B cell (primary cell): ENCODE measurements at regions not wholly inside any gene's neighbourhood (a gene's known extent, or its start where the extent isn't known, plus 50 kb on each side); places are given as distances from the start of the nearest gene placed in this dataset.

ENCODE experiments used
- ATAC-seq: fragments of 200-7000 bp; cut with Tn5 transposase; one replicate; pipeline ENCODE4 v1.10.0; 2021; ENCODE audit warnings: low read depth, mild to moderate bottlenecking, moderate number of reproducible peaks, moderate library complexity
- CTCF ChIA-PET: fragments of 350-600 bp; sonication (Branson Sonifier 250); formaldehyde crosslinking; loops from one replicate; lab custom pipeline; 2021; ENCODE audit warnings: antibody characterized with exemption, inconsistent platforms; lab: Charles Lee
- POLR2A ChIA-PET: fragments of 350-600 bp; sonication (Branson Sonifier 250); formaldehyde crosslinking; loops from one replicate; lab custom pipeline; 2021; ENCODE audit warnings: antibody characterized with exemption; lab: Charles Lee
- DNase-seq: peaks from one replicate; pipeline ENCODE4 v3.0.0; 2013
- H2AFZ ChIP-seq: 2 replicates; pipeline ENCODE4 v1.6.1; 2012; ENCODE audit warnings: mild to moderate bottlenecking, low read depth, low read length; ENCODE audit not compliant: insufficient read depth, poor library complexity, severe bottlenecking
- H3K27ac ChIP-seq, 2 donors: 1 replicate in 1 of 2; 2 replicates in 1 of 2; pipeline ENCODE4 v1.5.1; 2012 to 2013; ENCODE audit warnings: low read length in 2 of 2, mild to moderate bottlenecking in 2 of 2, moderate library complexity in 1 of 2
- H3K27me3 ChIP-seq, 4 experiments: fragments of 200-600 bp in 1 of 4; sonication (generic) in 1 of 4; replicated peaks in 1 of 4; 1 replicate in 2 of 4; 2 replicates in 2 of 4; pipeline versions ENCODE4 v1.6.1 to v1.7.0; 2013 to 2016; ENCODE audit warnings: low read length in 3 of 4, mild to moderate bottlenecking in 2 of 4, mixed read lengths in 1 of 4, moderate library complexity in 1 of 4; ENCODE audit not compliant: insufficient read depth in 4 of 4, control insufficient read depth in 3 of 4; ENCODE audit errors: control extremely low read depth in 1 of 4
- H3K36me3 ChIP-seq, 2 experiments: replicated peaks in 1 of 2; 1 replicate in 1 of 2; 2 replicates in 1 of 2; pipeline versions ENCODE4 v1.6.1 to v1.7.1; 2013; ENCODE audit warnings: low read length in 1 of 2; ENCODE audit not compliant: insufficient read depth in 2 of 2, control insufficient read depth in 1 of 2; ENCODE audit errors: control extremely low read depth in 1 of 2, extremely low read depth in 1 of 2
- H3K4me1 ChIP-seq, 2 donors: fragments of 200-600 bp in 1 of 2; sonication (generic) in 1 of 2; 1 replicate in 1 of 2; 2 replicates in 1 of 2; pipeline versions ENCODE4 v1.5.1 to v1.6.1; 2013 to 2017; ENCODE audit warnings: low read length in 2 of 2; ENCODE audit not compliant: control insufficient read depth in 2 of 2, insufficient read depth in 2 of 2
- H3K4me2 ChIP-seq: replicated peaks from 2 replicates; pipeline ENCODE3; 2012; ENCODE audit warnings: mild to moderate bottlenecking, low read depth, low read length; ENCODE audit not compliant: poor library complexity, severe bottlenecking
- H3K4me3 ChIP-seq, 5 experiments: fragments of 200-600 bp in 1 of 5; sonication (generic) in 1 of 5; 1 replicate in 3 of 5; 2 replicates in 2 of 5; pipeline versions ENCODE4 v1.5.1 to v1.7.0; 2011 to 2016; ENCODE audit warnings: low read length in 4 of 5, mild to moderate bottlenecking in 4 of 5, low read depth in 2 of 5, control low read depth in 1 of 5, moderate library complexity in 1 of 5; ENCODE audit not compliant: insufficient read depth in 1 of 5; ENCODE audit errors: control extremely low read depth in 1 of 5, extremely low read depth in 1 of 5
- H3K79me2 ChIP-seq: fragments of 200-600 bp; sonication (generic); one replicate; pipeline ENCODE4 v1.6.0; 2016; ENCODE audit warnings: low read length; ENCODE audit not compliant: control insufficient read depth, insufficient read depth
- H3K9ac ChIP-seq: fragments of 200-600 bp; sonication (generic); 2 replicates; pipeline ENCODE4 v1.6.1; 2017; ENCODE audit warnings: mild to moderate bottlenecking, low read length, moderate library complexity
- H3K9me3 ChIP-seq, 3 donors: one replicate each; pipeline versions ENCODE4 v1.6.1 to v1.7.1; 2013; ENCODE audit warnings: low read length in 2 of 3; ENCODE audit not compliant: control insufficient read depth in 2 of 3, insufficient read depth in 1 of 3; ENCODE audit errors: control extremely low read depth in 1 of 3
- H4K20me1 ChIP-seq: 2 replicates; pipeline ENCODE4 v1.6.0; 2012; ENCODE audit warnings: mild to moderate bottlenecking, low read length; ENCODE audit not compliant: insufficient read depth, control insufficient read depth, poor library complexity, severe bottlenecking
- H3K27ac Mint-ChIP-seq: one replicate; pipeline ENCODE4 v1.8.0; 2021; ENCODE audit warnings: mixed read lengths
- H3K27me3 Mint-ChIP-seq: one replicate; pipeline ENCODE4 v1.8.0; 2021; ENCODE audit warnings: mixed read lengths
- H3K4me1 Mint-ChIP-seq: one replicate; pipeline ENCODE4 v1.8.0; 2021; ENCODE audit warnings: mixed read lengths
- H3K4me3 Mint-ChIP-seq: one replicate; pipeline ENCODE4 v1.8.0; 2021; ENCODE audit warnings: mixed read lengths
- H3K9me3 Mint-ChIP-seq: one replicate; pipeline ENCODE4 v1.8.0; 2022; ENCODE audit warnings: mixed read lengths; ENCODE audit not compliant: insufficient read depth
- EZH2 ChIP-seq: IDR thresholded peaks from 2 replicates; pipeline ENCODE4 v1.6.1; 2012; ENCODE audit warnings: borderline replicate concordance, low read depth, mild to moderate bottlenecking, moderate library complexity, low read length; ENCODE audit not compliant: insufficient read depth, poor library complexity, severe bottlenecking
- WGBS: methylation state at CpG from one replicate; pipeline ENCODE4 v1.1.5; 2013; ENCODE audit warnings: missing lambda C conversion rate; ENCODE audit not compliant: insufficient coverage; 5-methylcytosine and 5-hydroxymethylcytosine counted together
- intact Hi-C: fragments of 100-400 bp; cut with micrococcal nuclease; formaldehyde crosslinking; loops from one replicate; pipeline ENCODE4 v1.10.0; 2022
- TF ChIP-seq, protein P1 (sequence below): fragments of 200-600 bp; IDR thresholded peaks from one replicate; pipeline ENCODE4 v1.8.0; 2022; ENCODE audit warnings: antibody characterized with exemption, mild to moderate bottlenecking

DNA sequence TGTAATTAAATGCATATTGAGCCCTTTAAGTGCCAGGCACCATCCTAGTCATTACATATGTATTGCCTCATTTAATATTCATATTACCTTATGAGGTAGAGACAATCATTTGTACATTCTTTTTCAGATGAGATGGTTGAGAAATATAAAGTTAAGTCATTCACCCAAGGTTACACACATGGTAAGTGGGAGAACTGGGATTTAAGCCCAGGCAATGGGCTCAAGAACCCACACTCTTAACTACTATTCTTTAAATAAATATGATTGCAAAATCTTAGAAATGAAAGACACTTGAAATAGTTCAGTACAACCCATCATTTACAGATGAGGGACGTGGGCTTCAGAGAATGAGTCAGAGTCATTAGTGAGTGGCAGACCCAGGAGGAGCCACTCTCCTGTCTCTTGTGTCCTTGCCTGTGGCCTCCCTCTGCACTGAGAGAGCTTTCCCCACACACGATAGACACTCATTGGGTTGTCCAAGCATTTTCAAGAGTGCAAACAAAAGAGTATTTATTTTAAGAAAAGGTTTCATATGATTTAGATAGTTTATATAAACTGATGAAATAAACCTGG is 60.8 kb downstream of the NPY1R start:
- H3K27ac ChIP-seq, result no peak overlapping the region
- H3K4me3 ChIP-seq, result no peak overlapping the region
- no peak overlapping the region for H3K9ac ChIP-seq
- Mint-ChIP-seq H3K27ac (no peak overlapping the region), H3K4me1 (no peaks in the 10 kb centered on the region), H3K27me3 (peaks cover 2% of the 10 kb centered on the region), H3K9me3 (no peaks in the 10 kb centered on the region), H3K4me3 (no peak overlapping the region)
- H2AFZ ChIP-seq, result no peak overlapping the region
- H4K20me1 ChIP-seq, result no peaks in the 10 kb centered on the region
- H3K9me3 ChIP-seq, result no peaks in the 10 kb centered on the region
- no peak for ATAC-seq
- intact Hi-C loops, result no loop called here
- no peaks in the 10 kb centered on the region for H3K36me3 ChIP-seq
- TF ChIP-seq, protein P1, sequence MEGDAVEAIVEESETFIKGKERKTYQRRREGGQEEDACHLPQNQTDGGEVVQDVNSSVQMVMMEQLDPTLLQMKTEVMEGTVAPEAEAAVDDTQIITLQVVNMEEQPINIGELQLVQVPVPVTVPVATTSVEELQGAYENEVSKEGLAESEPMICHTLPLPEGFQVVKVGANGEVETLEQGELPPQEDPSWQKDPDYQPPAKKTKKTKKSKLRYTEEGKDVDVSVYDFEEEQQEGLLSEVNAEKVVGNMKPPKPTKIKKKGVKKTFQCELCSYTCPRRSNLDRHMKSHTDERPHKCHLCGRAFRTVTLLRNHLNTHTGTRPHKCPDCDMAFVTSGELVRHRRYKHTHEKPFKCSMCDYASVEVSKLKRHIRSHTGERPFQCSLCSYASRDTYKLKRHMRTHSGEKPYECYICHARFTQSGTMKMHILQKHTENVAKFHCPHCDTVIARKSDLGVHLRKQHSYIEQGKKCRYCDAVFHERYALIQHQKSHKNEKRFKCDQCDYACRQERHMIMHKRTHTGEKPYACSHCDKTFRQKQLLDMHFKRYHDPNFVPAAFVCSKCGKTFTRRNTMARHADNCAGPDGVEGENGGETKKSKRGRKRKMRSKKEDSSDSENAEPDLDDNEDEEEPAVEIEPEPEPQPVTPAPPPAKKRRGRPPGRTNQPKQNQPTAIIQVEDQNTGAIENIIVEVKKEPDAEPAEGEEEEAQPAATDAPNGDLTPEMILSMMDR, result no peak
- TF ChIP-seq EZH2, result no peak
- POLR2A ChIA-PET, result no interaction called here
- WGBS, result no CpG with 5 or more reads among the region's 2 CpGs
- H3K4me1 ChIP-seq, result no peaks in the 10 kb centered on the region
- no peaks in the 10 kb centered on the region for H3K79me2 ChIP-seq
- DNase-seq, result no peak
- H3K27me3 ChIP-seq, result no peaks in the 10 kb centered on the region
- no peak overlapping the region for H3K4me2 ChIP-seq
- CTCF ChIA-PET, result no interaction called here

DNA sequence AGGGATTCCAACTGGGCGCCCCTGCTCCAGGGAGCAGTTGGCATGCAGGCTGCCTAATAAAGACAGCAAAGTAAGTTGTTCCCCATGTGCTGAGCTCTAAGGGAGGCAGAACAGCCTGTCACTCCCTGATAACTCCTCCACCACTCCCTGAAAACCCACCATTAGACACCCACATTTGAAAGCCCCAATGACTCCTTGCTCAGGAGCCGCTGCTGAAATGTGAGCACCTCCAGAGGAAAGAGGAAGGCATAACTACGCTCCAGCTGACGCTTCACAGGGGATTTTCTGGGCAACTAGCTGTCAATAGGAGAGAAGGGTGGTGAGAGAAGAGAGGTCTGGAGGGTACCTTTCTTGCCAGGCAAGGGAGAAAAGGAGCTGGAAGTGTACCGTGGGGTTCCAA is 62.5 kb downstream of the NPY1R start:
- POLR2A ChIA-PET, result no interaction called here
- ATAC-seq (no peak), DNase-seq (no peak)
- no peaks in the 10 kb centered on the region for H3K4me1 Mint-ChIP-seq
- no peaks in the 10 kb centered on the region for H3K27me3 Mint-ChIP-seq
- peaks cover 0 to 4% (median 0%) of the 10 kb centered on the region in 3 donors for H3K9me3 ChIP-seq
- H3K9me3 Mint-ChIP-seq, result no peaks in the 10 kb centered on the region
- TF ChIP-seq EZH2, result no peak
- TF ChIP-seq, protein P1, result no peak
- 90% methylated on average over 5 of the region's 5 CpGs for WGBS
- no peaks in the 10 kb centered on the region for H4K20me1 ChIP-seq
- no peaks in the 10 kb centered on the region for H3K27me3 ChIP-seq
- no peak overlapping the region for H3K27ac Mint-ChIP-seq
- no peaks in the 10 kb centered on the region for H3K4me1 ChIP-seq
- CTCF ChIA-PET, result no interaction called here
- intact Hi-C loops, result no loop called here
- H3K4me2 ChIP-seq, result no peak overlapping the region
- no peak overlapping the region for H2AFZ ChIP-seq
- no peaks in the 10 kb centered on the region for H3K79me2 ChIP-seq
- H3K4me3 ChIP-seq, result no peak overlapping the region
- H3K27ac ChIP-seq, result no peak overlapping the region
- no peaks in the 10 kb centered on the region for H3K36me3 ChIP-seq
- H3K9ac ChIP-seq, result no peak overlapping the region
- H3K4me3 Mint-ChIP-seq, result no peak overlapping the region
